ENCODE measurements at regions not wholly inside any gene's neighbourhood (a gene's known extent, or its start where the extent isn't known, plus 50 kb on each side); places are given as distances from the start of the nearest gene placed in this dataset.

- no peak for TF ChIP-seq CTCF (IDR thresholded peaks at IDR 0.05)
- ATAC-seq (no peak), DNase-seq (no peak)
- POLR2A ChIA-PET: no interaction called here
- Mint-ChIP-seq H3K36me3 (ENCODE audit: low read depth) (no peaks in the 10 kb centered on the region), H3K9me3 (no peaks in the 10 kb centered on the region), H3K27me3 (peaks cover 1% of the 10 kb centered on the region), H3K4me3 (no peak overlapping the region), H3K27ac (no peak overlapping the region), H3K4me1 (ENCODE audit: low read depth) (no peaks in the 10 kb centered on the region)
- CTCF ChIA-PET: no interaction called here
- intact Hi-C loops (cut with micrococcal nuclease): no loop called here
Observed at GRCh38 chr4:138673053-138673452, 342.5 kb upstream of the NOCT start.

- Mint-ChIP-seq H3K27ac (no peak overlapping the region), H3K4me1 (ENCODE audit: low read depth) (no peaks in the 10 kb centered on the region), H3K9me3 (no peaks in the 10 kb centered on the region), H3K36me3 (ENCODE audit: low read depth) (no peaks in the 10 kb centered on the region), H3K27me3 (peaks cover 1% of the 10 kb centered on the region), H3K4me3 (no peak overlapping the region)
- no peak for TF ChIP-seq CTCF (IDR thresholded peaks at IDR 0.05)
- intact Hi-C loops (cut with micrococcal nuclease): no loop called here
- CTCF ChIA-PET: no interaction called here
- ATAC-seq: no peak
- no peak for DNase-seq
- POLR2A ChIA-PET: no interaction called here
Observed at GRCh38 chr4:138672393-138672976, 343.1 kb upstream of the NOCT start.

- no peak overlapping the region for H3K27ac Mint-ChIP-seq
- ChIA-PET CTCF (no interaction called here), POLR2A (no interaction called here)
- ATAC-seq (no peak), DNase-seq (no peak)
- no peak for TF ChIP-seq CTCF (IDR thresholded peaks at IDR 0.05)
- H3K4me1 Mint-ChIP-seq (ENCODE audit: low read depth): no peaks in the 10 kb centered on the region
- H3K36me3 Mint-ChIP-seq (ENCODE audit: low read depth): no peaks in the 10 kb centered on the region
- H3K4me3 Mint-ChIP-seq: no peak overlapping the region
- intact Hi-C loops (cut with micrococcal nuclease): no loop called here
- peaks cover 1% of the 10 kb centered on the region for H3K27me3 Mint-ChIP-seq
- H3K9me3 Mint-ChIP-seq: no peaks in the 10 kb centered on the region
Observed at GRCh38 chr4:138671606-138672084, 343.9 kb upstream of the NOCT start.

GRCh38 chr4:138671106-138671505 is 344.5 kb upstream of the NOCT start:
- no peaks in the 10 kb centered on the region for H3K4me1 Mint-ChIP-seq (ENCODE audit: low read depth)
- no peak for ATAC-seq
- TF ChIP-seq CTCF (IDR thresholded peaks at IDR 0.05): no peak
- ChIA-PET POLR2A (no interaction called here), CTCF (no interaction called here)
- intact Hi-C loops (cut with micrococcal nuclease): no loop called here
- H3K4me3 Mint-ChIP-seq: no peak overlapping the region
- no peak overlapping the region for H3K27ac Mint-ChIP-seq
- DNase-seq: no peak
- H3K9me3 Mint-ChIP-seq: no peaks in the 10 kb centered on the region
- H3K27me3 Mint-ChIP-seq: peaks cover 1% of the 10 kb centered on the region
- no peaks in the 10 kb centered on the region for H3K36me3 Mint-ChIP-seq (ENCODE audit: low read depth)

GRCh38 chr4:138670681-138671080 is 344.9 kb upstream of the NOCT start:
- peaks cover 1% of the 10 kb centered on the region for H3K27me3 Mint-ChIP-seq
- H3K36me3 Mint-ChIP-seq (ENCODE audit: low read depth): no peaks in the 10 kb centered on the region
- H3K4me1 Mint-ChIP-seq (ENCODE audit: low read depth): no peaks in the 10 kb centered on the region
- no peak for ATAC-seq
- ChIA-PET CTCF (no interaction called here), POLR2A (no interaction called here)
- H3K9me3 Mint-ChIP-seq: no peaks in the 10 kb centered on the region
- intact Hi-C loops (cut with micrococcal nuclease): no loop called here
- H3K4me3 Mint-ChIP-seq: no peak overlapping the region
- DNase-seq: no peak
- no peak for TF ChIP-seq CTCF (IDR thresholded peaks at IDR 0.05)
- H3K27ac Mint-ChIP-seq: no peak overlapping the region
